NCI-H2171 (cell line): ENCODE measurements at regions not wholly inside any gene's neighbourhood (a gene's known extent, or its start where the extent isn't known, plus 50 kb on each side); places are given as distances from the start of the nearest gene placed in this dataset.

ENCODE experiments used
- DNase-seq: peaks from one replicate; lab custom pipeline; 2025; lab: John Stamatoyannopoulos, UW

DNA sequence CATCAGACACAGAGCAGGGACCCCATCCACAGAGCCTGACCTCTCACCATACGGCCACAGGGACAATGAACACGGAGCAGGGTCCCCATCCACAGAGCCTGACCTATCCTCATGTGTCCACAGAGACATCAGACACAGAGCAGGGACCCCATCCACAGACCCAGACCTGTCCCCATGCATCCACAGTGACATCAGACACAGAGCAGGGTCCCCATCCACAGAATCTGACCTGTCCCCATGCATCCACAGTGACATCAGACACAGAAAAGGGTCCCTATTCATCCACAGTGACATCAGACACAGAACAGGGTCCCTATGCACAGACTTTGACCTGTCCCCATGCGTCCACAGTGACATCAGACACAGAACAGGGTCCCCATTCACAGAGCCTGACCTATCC is 325.1 kb upstream of the RAB6C start:
- DNase-seq = no peak

DNA sequence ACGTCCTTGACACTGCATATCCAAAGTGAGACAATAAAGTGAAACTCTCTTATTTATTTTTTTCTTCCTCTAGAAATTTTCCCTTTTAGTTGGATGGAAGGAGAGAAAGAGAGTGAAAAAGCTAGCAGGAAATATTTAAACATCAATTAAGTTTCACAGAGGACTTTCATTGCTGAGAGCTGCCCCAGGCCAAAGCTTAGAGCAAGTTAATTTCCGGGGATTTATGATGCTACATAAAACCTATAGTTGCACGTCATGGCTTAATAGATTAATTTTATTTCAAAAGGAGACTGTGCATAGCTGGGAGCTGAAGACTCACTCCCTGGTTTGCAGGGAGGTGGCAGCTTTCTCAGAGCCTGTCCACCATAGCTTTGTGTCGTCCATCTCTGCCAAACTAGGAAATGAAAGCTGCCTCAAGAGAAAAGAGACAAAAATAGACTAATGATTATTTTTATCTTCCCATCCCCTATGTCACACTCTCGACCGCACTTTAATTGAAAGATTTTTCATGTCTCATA is 323.3 kb upstream of the RAB6C start:
- no peak for DNase-seq

- no peak for DNase-seq
Observed at GRCh38 chr2:129658430-129658829, 321.0 kb upstream of the RAB6C start.

- DNase-seq = peak; percentile 19
Observed at GRCh38 chr2:129661935-129662334, 317.5 kb upstream of the RAB6C start.

DNA sequence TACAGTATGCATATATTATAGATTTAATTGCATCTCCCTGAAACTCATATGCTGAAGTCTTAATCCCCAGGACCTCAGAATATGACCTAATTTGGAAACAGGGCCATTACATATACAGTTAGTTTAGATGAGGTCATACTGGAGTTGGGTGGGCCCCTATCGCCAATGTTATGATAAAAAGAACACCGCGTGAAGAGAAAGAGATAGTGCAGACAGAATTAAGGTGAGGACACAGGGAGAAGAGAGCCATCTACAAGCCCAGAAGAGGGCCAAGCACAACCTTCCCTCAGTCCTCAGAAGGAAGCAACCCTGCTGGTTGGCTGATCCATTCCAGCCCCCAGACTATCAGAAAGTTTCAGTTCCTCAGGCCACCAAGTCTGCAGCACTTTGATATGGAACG is 311.9 kb upstream of the RAB6C start:
- DNase-seq = no peak

DNA sequence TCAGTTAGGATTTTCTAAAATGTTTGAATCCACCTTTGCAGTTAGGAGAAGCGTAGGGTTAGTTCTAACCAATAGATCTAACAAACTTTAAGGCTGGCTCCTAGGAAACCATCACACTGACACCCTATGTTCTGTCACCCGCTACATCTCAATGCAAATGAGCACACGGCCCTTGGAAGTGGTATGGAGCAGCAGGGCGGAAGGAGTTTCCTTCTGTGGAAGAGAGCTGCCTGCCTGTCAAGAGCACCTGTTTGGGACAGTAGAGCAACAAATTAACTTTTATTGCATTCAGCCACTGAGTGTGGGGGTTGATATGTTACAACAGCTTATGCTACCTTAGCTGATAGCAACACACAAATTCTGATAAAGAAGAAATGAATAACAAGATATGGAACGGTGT is 306.9 kb upstream of the RAB6C start:
- no peak for DNase-seq

- DNase-seq = no peak
Observed at GRCh38 chr2:129673234-129673633, 306.2 kb upstream of the RAB6C start.

GRCh38 chr2:129673847-129674711 is 305.4 kb upstream of the RAB6C start:
- no peak for DNase-seq

DNA sequence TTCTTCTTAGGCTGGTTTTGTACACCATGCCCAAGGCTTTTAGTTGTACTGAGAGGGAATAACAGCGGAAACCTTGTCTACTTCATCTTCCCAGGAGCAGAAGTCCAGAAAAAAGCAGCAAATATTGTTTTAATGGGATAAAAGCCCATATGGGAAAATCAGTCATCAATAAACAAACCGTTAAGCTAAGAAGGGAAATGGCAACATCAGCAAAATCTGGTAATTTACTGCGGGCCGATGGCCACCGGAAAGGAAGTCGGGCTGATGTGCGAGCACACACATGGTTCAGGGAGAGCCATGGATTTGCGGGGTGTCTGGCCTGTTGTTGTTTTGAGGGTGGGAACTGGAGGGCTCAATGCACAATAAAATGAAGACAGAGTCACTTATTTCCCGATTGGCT is 300.7 kb upstream of the RAB6C start:
- DNase-seq = no peak

GRCh38 chr2:129681788-129682187 is 297.7 kb upstream of the RAB6C start:
- no peak for DNase-seq

GRCh38 chr2:129689653-129690448 is 289.6 kb upstream of the RAB6C start:
- DNase-seq = no peak

DNA sequence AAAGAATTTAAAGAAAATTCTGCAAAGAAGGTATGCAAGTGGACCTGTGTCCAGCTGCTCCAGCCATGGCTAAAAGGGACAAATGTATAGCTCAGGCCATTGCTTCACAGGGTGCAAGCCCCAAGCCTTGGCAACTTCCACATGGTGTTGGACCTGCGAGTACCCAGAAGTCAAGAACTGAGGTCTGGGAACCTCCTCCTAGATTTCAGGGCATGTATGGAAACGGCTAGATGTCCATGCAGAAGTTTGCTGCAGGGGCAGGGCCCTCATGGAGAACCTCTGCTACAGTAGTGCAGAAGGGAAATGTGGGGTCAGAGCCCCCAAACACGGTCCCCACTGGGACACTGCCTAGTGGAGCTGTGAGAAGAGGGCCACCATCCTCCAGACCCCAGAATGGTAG is 284.0 kb upstream of the RAB6C start:
- DNase-seq = no peak

DNA sequence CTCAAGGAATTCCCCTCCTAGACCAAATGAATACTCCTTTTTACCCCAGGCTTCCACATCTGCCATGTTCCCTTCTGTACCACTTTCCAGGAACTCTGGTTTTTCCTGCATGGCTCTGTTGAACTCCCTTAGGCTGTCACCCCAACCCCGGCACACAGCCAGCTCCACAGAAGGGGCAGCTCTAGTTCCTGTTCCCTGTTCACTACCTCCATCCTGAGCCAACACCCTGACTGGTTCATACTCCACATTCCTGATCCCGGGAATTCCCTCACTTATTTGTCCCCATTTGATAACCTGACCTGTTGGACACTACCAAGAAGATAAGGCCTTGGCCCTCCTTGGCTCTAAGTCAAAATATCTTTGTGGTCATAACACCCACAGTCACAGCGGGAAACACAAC is 280.9 kb upstream of the RAB6C start:
- no peak for DNase-seq

DNA sequence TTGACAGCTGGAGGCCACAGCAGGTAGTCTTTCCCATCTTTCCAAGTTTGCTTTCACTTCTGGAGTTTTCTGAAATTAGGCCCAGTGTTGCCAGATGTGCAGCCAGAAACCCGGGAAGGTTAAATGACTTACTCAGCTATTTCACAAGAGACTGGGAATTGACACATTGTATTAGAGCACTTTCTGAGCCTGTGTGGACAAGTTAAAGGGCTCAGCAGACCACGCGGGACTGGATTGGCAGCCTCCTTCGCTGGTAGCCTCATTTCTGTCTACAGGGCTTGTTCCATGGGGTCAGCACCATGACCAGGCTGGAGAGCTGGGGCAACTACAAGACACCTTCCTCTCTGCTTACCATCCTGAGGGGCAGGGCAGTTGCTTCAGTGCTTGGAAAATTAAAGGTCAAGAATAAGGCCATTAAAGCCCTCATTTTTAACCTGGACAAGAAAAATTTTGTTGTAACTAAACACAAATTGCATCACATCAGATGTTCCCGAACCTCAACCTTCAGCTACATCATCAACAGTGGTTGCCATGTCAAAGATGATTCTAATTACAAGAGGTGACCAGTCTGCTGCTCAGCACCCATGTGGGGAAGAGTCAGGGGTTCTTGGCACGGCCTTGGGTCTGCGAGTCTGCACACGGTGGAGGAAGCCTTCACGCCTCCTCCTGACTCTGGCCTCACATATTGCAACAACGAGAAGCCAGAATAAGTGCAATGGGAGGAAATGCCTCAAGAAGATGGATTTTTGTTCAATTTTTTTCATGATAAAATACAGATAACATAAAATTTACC is 279.5 kb upstream of the RAB6C start:
- no peak for DNase-seq

DNA sequence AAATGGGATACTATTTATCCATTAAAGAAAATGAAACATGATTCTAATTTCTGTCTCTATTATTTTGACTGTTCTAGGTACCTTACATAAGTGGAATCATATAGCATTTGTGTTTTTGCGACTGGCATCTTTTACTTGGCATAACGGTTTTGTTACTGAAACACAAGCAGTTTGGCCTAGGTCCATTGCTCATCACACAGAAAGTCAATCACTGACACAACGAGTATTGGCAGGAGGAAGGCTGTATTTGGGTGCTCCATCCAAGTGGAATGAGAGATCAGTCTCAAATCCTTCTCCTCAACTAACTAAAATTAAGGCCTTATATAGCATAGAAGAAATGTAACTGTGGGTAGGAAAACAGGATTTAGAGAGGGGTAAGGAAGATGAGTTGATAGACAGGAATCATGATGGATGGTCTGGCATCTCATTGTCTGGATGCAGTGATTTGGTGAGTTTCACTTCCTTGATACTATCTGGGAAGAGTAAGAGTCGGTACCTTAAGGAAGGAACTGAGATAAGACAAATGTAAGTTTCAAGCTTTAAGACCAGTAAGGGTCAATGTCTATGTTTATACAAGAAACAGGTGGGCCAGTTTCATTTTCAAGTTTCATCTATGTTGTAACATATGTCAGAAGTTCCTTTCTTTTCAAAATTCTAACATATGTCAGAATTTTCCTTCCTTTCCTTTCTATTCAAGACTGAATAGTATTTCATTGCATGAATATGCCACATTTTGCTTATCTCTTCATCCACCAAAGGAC is 276.9 kb upstream of the RAB6C start:
- no peak for DNase-seq

- no peak for DNase-seq
Observed at GRCh38 chr2:129705085-129705484, 274.4 kb upstream of the RAB6C start.

DNA sequence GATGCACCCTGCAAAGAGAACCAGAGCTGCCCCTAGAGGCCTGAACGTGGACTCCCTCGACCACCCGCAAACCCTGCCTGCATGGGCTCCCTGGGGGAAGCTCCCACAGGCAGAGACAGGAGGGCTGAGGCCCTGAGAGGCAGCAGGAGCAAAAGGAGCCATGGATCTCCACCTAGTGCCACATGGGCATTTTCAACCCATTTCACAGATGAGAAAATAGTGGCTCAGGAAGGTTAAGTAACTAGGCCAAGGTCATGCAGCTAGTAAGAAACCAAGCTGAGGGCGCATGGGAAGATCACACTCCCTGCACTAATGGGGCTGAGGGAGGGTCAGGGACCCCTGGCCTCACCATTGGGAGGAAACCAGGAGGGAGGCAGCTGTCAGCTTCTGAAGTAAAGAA is 271.7 kb upstream of the RAB6C start:
- DNase-seq = no peak

DNA sequence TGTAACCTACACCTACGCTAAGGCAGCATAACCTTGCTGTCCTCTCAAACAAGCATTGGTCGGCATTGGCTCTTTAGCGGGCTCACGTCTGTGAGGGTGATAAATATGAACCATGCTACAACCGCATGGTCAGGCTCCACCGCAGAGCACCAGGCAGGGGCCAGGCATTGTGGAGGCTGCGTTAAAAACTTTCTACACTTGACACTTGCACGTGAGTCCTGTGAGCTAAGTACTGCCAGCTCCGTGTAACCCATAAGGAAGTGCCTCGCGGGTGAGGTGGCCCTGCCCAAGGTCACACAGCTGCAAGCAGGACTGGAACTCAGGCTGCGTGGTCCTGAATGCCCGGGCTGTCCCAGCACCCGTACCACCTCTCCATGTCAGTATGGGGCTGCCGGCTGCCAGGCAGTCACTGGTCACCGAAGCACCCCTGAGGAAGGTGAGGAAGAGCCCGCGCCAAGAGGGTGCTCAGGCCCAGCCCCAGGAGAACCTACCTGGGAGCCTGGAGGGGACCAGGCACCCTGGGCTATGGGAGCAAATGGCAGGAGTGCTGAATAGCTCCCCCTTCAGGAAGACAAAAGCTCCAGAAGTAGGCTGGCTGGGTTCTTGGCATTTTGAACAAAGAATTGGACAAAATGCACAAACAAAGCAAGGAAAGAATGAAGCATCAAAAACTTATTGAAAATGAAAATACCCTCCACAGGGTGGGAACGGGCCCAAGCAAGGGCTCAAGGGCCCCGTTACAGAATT is 271.1 kb upstream of the RAB6C start:
- no peak for DNase-seq

- peak; percentile 31 for DNase-seq
Observed at GRCh38 chr2:129709001-129709955, 270.2 kb upstream of the RAB6C start.
